ENCODE measurements at regions not wholly inside any gene's neighbourhood (a gene's known extent, or its start where the extent isn't known, plus 50 kb on each side); places are given as distances from the start of the nearest gene placed in this dataset.
"Not testable (repeated sequence)": the region's sequence is repeated elsewhere in the genome, so short reads cannot be mapped to it uniquely, and the experiment has no call there.

DNA sequence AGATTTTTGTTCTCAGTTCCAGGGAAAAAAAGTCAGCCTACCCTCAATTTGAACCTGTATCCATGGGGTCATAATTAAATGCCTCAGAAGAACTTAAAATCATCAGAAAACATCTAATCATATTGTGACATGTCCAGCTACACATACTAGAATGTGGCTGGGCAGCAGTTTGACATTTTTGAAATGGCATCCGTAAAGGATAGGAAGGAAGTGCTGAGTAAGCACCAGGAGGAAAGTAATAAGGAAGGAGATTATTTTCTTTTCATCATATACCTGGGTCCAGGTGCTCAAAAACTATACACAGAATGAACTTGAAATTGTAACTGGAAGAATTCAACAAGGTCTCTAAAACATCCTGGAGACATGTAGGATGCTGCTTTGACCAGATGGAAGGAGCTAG, 116.9 kb upstream of the RAI14 start:
- DNase-seq: no peak

GRCh38 chr5:34541067-34541466, 115.1 kb upstream of the RAI14 start:
- no peak for DNase-seq

DNA sequence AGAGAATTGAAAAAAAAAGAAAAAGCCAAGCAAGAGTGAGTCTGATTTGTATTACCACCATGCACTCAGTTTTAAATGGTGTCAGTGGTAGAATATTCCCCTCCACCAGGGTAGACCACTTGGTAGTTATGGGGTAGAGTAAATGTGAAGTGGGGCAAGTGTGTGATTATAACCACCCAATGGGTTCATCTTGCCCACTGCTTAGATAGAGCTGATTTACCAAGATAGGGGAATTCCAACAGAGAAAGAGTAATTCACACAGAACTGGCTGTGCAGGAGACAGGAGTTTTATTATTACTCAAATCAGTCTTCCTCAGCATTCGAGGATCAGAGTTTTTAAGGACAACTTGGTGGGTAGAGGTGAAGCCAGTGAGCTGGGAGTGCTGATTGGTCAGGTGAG, 113.3 kb upstream of the RAI14 start:
- DNase-seq: no peak

GRCh38 chr5:34543687-34544086, 112.4 kb upstream of the RAI14 start:
- no peak for DNase-seq

DNA sequence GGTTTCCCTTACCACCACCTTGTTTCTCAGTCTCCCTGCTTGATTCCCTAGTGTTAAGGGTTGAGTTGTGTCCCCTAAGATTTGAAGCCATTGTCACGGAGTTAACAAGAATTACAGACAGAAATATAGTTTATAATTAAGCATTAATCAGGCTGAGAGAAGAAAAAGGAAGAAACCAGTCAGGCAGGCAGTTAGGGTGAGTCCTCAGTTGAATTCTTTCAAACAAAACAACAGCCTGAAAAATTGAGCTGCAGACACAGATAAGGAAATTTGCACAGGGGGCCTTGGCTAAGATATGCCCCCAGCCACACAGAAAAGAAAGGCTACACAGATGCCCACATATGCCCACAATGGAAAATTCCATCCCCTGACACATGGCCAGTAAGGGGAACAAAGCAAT, 111.7 kb upstream of the RAI14 start:
- DNase-seq: no peak

GRCh38 chr5:34545164-34545563, 111.0 kb upstream of the RAI14 start:
- DNase-seq: no peak

DNA sequence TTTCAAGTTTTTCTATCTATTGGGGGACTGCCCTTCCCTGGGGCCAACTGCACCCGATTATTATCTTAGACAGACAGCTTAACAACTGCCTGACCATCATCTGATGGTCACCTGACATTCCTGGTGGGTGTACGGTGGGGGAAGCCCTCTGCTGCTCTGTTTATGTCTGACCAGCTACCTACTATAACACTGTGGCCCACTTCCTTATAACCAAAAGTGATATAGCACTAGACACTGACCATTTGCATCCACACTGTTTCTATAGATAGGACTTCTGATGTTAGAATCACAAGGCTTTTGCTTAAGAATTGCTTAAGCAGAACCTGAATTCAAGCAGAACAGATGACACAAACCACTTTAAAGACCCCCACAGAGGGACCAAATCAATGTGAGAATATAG, 110.5 kb upstream of the RAI14 start:
- DNase-seq: no peak

- DNase-seq: no peak
Measured at GRCh38 chr5:34547300-34548085, 108.6 kb upstream of the RAI14 start.

GRCh38 chr5:34548086-34548403, 108.1 kb upstream of the RAI14 start:
- no peak for DNase-seq

DNA sequence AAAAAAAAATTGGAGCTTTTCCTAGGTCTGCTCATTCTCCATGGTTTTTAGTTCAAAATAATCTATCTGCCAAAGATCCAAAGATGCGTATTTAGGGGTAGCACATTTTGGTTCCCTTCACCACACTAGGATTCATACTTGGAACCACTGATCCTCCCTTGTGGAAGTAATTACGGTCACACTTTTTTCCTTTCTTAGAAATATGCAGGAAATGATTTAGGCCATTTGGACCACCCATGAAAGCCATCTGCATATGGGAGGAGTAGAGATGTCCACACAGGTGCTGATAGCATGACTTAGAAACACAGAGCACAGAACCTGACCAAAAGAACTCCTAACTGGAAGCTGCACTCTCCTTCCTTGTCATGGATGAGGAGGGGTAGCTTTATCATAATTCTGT, 105.9 kb upstream of the RAI14 start:
- DNase-seq: no peak

DNA sequence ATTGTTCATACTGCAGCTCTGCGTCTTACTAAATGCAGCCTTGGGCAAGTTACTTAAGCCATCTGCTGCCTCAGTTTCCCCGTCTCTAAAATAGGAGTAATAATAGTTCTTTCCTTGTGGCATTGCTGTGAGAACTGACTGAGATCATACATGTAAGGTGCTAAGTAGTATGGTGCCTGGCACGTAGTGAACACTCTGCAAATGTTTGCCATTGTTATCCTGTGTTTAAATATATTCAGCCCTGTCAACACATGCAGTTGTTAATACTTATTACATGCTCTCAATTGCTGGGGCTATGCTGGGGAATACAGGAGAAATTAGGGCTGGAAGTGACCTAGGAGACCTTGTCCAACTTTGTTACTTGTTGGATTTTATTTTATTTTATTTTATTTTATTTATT, 105.2 kb upstream of the RAI14 start:
- DNase-seq: no peak

- DNase-seq: no peak
Measured at GRCh38 chr5:34551911-34552433, 104.2 kb upstream of the RAI14 start.

DNA sequence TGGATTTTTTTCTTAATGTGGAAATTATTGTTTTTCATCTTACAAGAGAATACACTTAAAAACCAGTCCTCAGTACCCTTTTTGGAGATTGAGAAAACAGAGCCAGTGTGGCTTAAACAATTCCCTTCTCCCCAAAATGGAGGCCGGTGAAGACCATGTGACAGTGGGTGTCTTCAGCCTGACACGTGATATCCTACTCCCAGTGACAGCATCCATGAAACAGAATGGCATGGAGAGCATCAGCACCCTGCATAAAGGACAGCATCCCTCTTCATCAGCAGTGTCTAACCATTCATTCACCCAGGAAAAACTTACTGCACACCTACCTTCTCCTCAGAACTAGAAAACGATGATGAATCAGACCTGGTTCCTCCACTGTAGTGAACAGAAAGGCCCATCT, 103.4 kb upstream of the RAI14 start:
- DNase-seq: no peak

DNA sequence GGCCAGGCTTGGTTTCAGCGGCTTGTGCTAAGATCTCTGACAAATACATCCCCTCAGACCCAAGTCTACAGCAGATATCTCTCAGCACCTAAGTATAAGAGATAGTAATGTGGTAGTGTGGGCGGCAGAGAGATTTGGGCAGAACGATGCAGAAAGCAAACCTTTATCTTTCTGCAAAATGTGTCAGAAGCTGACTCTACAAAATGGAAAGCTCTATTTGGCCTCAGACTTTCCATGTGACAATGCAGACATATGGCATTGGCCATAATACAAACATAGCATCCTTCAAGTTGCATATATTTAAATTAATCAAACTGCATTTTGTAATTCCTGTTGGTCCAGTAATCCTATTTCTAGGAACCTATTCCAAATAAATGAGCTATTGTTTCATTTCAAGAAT, 102.5 kb upstream of the RAI14 start:
- DNase-seq: no peak

DNA sequence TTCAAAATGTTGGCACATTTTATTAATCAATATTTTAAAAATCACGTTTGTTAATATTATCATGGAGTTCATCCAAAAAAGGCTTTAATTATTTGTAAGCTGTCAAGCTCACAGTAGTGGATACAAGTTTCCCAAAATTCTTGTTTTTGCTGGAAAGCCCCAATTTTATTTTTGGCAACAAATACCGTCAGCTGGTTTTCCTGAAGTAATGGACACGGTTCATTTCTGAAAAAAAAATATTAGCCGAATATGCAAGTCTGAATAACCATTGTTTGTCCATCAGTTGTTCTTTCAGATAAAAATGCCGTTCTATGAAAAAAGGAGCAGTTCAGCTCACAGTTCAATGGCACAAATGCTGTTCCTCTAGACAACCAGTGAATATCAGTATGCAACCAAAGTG, 101.5 kb upstream of the RAI14 start:
- DNase-seq: no peak

DNA sequence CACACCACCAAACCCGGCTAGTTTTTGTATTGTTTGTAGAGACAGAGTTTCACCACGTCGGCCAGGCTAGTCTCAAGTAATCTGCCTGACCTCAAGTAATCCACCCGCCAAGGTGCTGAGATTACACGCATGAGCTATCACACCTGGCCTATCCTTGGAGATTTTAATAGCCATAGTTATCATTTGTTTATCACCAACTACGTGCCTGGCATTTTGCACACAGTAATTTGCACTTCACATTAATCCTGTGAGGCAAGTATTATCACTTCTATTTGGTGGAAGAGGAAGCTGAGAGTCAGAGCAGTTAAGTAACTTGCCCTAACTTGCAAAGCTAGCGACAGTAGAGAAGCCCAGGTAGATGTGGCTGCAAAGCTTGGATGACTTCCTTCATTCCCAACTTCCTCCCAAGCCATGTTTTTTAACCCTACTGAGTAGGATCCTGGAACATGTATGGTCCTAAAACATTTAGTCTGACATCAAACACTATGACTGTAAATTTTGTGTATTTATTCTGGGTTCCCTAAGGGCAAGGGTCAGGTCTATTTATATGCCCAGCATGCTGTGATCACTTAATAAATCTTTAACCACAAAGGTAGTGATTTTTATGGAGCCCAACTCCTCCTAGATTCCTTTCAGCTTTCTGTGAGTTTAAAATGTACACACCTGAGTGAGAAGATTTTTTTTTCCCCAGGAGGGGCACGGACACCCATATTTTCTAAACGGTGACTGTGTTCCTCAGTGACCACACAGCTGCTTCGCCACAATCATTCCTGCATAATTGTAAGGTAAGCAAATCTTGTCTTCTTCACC, 100.2 kb upstream of the RAI14 start:
- DNase-seq: peak; percentile 18

DNA sequence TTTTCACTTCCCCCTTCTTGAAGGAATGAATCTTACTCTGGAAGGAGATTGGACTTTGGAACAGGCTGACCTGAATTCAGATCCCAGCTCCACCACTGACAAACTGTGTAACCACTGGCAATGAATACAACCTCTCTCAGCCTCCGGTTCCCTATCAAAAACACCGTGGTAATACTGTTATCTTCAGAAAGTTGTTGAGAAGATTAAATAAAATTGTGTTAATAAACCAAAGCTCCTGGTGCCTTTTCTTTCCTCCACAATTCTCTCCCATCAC, 99.7 kb upstream of the RAI14 start:
- no peak for DNase-seq

DNA sequence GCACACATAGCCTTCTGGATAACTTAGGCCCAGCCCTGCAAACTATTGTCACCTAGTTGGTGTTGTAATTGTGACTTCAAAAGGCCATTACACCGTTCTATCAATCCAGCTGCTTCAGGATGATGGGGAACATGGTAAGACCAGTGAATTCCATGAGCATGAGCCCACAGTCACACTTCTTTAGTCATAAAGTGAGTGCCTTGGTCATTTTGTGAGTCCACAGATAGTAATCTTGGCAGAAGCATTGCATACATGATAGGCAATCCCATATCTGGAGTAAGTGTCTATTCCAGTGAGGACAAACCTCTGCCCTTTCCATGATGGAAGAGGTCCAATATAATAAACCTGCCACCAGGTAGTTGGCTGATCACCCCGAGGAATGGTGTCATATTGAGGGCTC, 94.5 kb upstream of the RAI14 start:
- not testable (repeated sequence) for DNase-seq

- no peak for DNase-seq
Measured at GRCh38 chr5:34562791-34563190, 93.3 kb upstream of the RAI14 start.

DNA sequence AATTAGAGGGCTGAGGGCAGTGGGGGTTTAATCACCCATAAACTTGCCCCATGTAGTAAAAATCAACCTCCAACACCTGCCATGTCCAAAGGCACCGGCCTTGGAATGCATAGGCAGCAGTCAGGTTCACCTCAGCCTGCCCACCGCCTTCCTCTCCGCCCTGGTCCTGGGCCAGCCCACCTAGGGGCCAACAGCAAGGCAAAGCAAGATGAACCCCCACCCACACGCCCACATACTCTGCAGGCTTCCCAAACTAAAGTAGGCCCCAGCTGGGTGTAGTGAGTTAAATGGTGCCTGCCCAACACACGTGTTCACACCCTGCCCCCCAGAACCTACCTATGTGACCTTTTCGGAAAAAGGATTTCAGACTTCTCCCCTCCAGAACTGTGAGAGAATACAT, 92.9 kb upstream of the RAI14 start:
- DNase-seq: no peak

- DNase-seq: no peak
Measured at GRCh38 chr5:34563931-34564709, 92.0 kb upstream of the RAI14 start.

DNA sequence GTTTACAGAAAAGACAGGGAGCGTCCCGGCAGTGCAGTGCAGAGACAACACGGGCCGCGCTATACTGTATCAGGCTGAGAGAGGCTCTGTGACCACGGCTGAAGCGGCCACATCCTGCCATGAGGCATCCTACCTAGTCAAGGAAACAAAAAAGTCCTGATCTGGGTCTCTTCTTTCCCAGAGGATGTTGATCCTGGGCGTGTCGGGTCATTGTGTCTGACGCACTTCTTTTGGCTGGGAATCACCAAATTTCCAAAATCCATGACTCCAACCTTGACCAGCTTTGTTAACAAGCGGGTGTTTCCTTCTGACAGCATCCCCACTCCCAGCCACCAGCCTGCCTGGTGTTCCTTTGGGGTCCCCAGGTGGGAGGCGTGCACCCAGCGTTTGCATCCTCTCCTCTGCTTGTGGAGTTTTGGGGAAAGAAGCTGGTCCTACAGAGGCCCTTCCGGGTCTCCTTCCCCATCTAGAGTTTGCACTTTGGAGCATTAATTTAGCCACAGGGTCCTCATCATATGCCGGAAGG, 91.4 kb upstream of the RAI14 start:
- no peak for DNase-seq

- no peak for DNase-seq
Measured at GRCh38 chr5:34570143-34570542, 86.0 kb upstream of the RAI14 start.

Data from RPMI8226 (cell line).